ENCODE measurements at regions not wholly inside any gene's neighbourhood (a gene's known extent, or its start where the extent isn't known, plus 50 kb on each side); places are given as distances from the start of the nearest gene placed in this dataset.

DNA sequence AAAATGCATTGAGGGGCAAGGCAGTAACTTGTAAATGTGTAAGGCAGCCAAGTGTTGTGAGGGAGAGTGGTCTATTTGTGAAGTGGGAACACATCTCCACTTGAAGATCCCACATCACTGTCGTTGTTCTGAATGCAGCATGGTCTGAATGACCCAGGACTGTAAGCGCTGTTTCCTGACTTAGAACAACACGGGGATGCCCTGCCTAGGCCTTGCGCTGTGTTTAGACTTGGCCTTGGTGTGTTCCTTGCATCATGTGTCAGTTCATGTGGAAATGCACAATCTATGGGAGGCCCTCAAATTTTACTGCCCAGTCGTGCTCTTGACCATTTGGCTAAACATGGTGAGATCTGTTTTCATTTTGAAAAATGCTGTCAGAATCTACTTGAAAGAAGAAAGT, 205.1 kb downstream of the SOX11 start:
- no peak for DNase-seq
- Histone ChIP-seq H3K27ac (no peak overlapping the region), H3K4me3 (no peak overlapping the region), H3K36me3 (no peaks in the 10 kb centered on the region), H3K9me3 (no peaks in the 10 kb centered on the region), H3K4me1 (no peaks in the 10 kb centered on the region), H3K27me3 (no peaks in the 10 kb centered on the region)
- TF ChIP-seq, protein P1, sequence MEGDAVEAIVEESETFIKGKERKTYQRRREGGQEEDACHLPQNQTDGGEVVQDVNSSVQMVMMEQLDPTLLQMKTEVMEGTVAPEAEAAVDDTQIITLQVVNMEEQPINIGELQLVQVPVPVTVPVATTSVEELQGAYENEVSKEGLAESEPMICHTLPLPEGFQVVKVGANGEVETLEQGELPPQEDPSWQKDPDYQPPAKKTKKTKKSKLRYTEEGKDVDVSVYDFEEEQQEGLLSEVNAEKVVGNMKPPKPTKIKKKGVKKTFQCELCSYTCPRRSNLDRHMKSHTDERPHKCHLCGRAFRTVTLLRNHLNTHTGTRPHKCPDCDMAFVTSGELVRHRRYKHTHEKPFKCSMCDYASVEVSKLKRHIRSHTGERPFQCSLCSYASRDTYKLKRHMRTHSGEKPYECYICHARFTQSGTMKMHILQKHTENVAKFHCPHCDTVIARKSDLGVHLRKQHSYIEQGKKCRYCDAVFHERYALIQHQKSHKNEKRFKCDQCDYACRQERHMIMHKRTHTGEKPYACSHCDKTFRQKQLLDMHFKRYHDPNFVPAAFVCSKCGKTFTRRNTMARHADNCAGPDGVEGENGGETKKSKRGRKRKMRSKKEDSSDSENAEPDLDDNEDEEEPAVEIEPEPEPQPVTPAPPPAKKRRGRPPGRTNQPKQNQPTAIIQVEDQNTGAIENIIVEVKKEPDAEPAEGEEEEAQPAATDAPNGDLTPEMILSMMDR (IDR thresholded peaks at IDR 0.05) = no peak
- intact Hi-C loops (cut with DNase I) = no loop called here
- no peak for ATAC-seq

DNA sequence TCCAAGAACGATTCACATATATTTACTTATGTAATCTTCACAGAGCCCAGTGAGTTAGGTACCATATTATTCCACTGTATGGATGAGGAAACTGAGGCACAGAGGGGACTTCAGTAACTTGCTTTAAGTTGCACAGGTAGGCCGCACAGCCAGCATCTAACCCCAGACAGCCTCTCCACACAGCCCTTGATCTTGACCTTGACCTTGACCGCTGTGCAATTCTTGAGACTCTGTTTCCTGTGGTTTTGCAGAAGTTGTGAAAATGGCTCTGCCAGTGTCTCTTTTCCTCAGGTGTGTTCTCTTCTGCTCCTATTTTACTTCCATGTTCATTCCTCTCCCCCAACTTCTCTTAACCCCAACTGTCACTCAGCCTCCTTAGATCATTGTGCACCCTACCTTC, 206.5 kb downstream of the SOX11 start:
- DNase-seq (no peak), ATAC-seq (no peak)
- intact Hi-C loops (cut with DNase I) = no loop called here
- no peaks in the 10 kb centered on the region for H3K27me3 ChIP-seq
- no peaks in the 10 kb centered on the region for H3K4me1 ChIP-seq
- H3K4me3 ChIP-seq = no peak overlapping the region
- H3K27ac ChIP-seq = no peak overlapping the region
- H3K36me3 ChIP-seq = no peaks in the 10 kb centered on the region
- no peaks in the 10 kb centered on the region for H3K9me3 ChIP-seq
- TF ChIP-seq, protein P1 (IDR thresholded peaks at IDR 0.05) = no peak

DNA sequence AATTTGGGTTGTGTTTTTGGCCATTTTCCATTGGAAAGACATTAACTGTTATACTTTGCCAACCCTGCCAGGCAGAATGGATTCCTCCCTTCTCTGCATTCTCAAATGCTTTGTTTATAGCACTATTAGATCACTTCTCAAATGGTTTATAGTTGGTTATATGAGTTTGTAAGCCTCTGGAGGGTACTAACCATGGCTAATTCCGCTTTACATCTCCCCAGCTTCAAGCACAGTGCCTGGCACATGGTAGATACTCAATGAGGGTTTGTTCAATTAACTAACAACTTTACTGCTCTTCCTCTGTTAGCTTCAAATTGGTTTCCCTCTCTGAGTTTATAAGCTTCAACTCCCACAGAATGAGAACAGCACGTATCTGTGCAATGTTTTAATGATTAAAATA, 213.5 kb downstream of the SOX11 start:
- ATAC-seq (no peak), DNase-seq (no peak)
- H3K36me3 ChIP-seq = no peaks in the 10 kb centered on the region
- no peaks in the 10 kb centered on the region for H3K4me1 ChIP-seq
- no peak overlapping the region for H3K27ac ChIP-seq
- TF ChIP-seq, protein P1 (IDR thresholded peaks at IDR 0.05) = no peak
- no peak overlapping the region for H3K4me3 ChIP-seq
- intact Hi-C loops (cut with DNase I) = no loop called here
- no peaks in the 10 kb centered on the region for H3K9me3 ChIP-seq
- H3K27me3 ChIP-seq = no peaks in the 10 kb centered on the region

DNA sequence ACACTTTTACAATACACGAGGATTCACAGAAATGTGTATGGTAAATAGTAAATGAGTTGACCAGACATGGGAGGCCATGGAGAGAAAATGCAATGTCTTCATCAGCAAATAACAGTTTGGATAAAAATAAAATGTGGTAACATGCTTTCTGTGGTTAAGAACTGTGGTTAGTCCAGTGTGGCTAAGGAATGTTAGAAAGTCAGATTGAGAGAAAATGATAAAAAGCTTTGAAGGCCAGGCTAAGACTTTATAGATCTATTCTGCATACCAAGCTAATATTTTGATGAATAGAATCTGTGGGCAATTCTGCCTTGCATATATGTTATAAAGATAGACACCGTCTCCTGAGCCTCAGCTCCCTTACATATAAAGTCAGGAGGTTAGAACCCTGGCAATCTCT, 215.9 kb downstream of the SOX11 start:
- TF ChIP-seq, protein P1 (IDR thresholded peaks at IDR 0.05) = no peak
- intact Hi-C loops (cut with DNase I) = no loop called here

DNA sequence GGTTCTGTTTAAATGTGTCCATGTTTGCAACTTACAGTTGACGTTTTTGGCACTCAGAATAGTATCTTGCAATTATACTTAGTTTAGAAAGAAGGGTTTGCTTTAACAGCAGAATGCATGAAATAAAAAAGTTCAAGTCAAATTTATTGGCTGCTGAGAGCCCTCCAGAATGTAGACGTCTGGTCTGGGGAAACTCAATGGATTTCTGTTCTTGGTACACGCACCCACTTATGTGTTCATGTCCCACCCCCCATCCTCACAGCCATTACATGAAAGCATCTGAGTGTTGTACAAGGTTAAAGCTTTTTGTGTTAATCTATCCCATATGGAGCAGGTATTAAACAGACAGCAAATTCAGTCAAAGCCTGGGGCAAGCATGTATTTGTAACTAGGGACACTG, 219.5 kb downstream of the SOX11 start:
- DNase-seq (no peak), ATAC-seq (no peak)
- Histone ChIP-seq H3K4me3 (no peak overlapping the region), H3K27me3 (no peaks in the 10 kb centered on the region), H3K36me3 (no peaks in the 10 kb centered on the region), H3K4me1 (no peaks in the 10 kb centered on the region), H3K9me3 (no peaks in the 10 kb centered on the region), H3K27ac (no peak overlapping the region)
- intact Hi-C loops (cut with DNase I) = no loop called here
- TF ChIP-seq, protein P1 (IDR thresholded peaks at IDR 0.05) = no peak

More for the DNA sequence above, 215.9 kb downstream of the SOX11 start:
- H3K27me3 ChIP-seq = no peaks in the 10 kb centered on the region
- no peaks in the 10 kb centered on the region for H3K36me3 ChIP-seq
- DNase-seq (no peak), ATAC-seq (no peak)
- no peak overlapping the region for H3K27ac ChIP-seq
- H3K4me1 ChIP-seq = no peaks in the 10 kb centered on the region
- no peak overlapping the region for H3K4me3 ChIP-seq
- no peaks in the 10 kb centered on the region for H3K9me3 ChIP-seq

DNA sequence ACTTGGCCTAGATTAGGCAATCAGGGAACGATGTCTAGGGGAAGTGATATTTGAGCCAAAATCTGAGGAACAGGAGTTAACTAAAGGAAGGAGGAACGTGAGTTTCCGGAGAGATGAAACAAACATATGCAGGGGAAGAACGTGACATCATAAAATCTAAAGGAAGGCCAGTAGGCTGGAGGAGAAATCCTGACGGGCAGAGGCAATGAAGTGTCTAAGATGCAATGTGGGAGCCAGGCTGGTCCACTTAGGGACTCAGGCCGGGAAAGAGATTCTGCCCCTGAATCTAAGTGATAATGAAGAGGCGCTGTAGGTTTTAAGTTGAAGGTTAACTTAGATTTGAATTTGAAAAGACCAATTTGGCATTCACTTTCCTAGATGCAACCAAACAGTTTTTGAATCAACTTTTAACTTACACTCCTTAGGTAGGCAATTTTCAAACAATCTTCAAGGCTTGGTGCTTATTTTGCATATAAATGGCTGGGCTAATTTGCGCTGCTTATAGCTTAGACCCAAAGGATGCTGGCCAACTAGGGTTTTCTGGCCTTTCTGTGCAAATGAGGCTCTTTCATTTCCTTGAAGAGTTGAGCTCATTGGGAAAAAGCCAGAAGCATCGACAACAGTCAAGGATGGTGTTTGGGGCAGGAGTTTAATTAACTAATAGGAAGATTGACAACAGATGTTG, 221.7 kb downstream of the SOX11 start:
- intact Hi-C loops (cut with DNase I) = no loop called here
- no peaks in the 10 kb centered on the region for H3K27me3 ChIP-seq
- TF ChIP-seq, protein P1 (IDR thresholded peaks at IDR 0.05) = no peak
- H3K27ac ChIP-seq = no peak overlapping the region
- no peak for DNase-seq
- no peaks in the 10 kb centered on the region for H3K4me1 ChIP-seq
- H3K4me3 ChIP-seq = no peak overlapping the region
- no peak for ATAC-seq
- no peaks in the 10 kb centered on the region for H3K9me3 ChIP-seq
- H3K36me3 ChIP-seq = no peaks in the 10 kb centered on the region
